ENCODE measurements at regions not wholly inside any gene's neighbourhood (a gene's known extent, or its start where the extent isn't known, plus 50 kb on each side); places are given as distances from the start of the nearest gene placed in this dataset.

GRCh38 chr10:8794860-8795259 lies 740.4 kb downstream of the GATA3 start:
- no peak overlapping the region for H3K27ac ChIP-seq
- WGBS, 2 donors = 95 to 96% methylated on average over 2 of the region's 2 CpGs
- DNase-seq (no peak), ATAC-seq (no peak), FAIRE-seq (no peak)
- peaks cover 3 to 9% (median 7%) of the 10 kb centered on the region in 3 donors for H3K4me1 ChIP-seq
- no peaks in the 10 kb centered on the region for H3K9me3 ChIP-seq
- TF ChIP-seq CTCF (IDR thresholded peaks at IDR 0.05) = no peak
- intact Hi-C loops (cut with DNase I) = no loop called here
- no peaks in the 10 kb centered on the region for H3K27me3 ChIP-seq
- H3K4me3 ChIP-seq = no peak overlapping the region
- H3K36me3 ChIP-seq = no peaks in the 10 kb centered on the region

GRCh38 chr10:8800426-8800825 lies 745.9 kb downstream of the GATA3 start:
- 63 to 68% methylated on average over 4 of the region's 4 CpGs for WGBS, 2 donors
- intact Hi-C loops (cut with DNase I) = no loop called here
- no peak for TF ChIP-seq CTCF (IDR thresholded peaks at IDR 0.05)

GRCh38 chr10:8803992-8804391 lies 749.5 kb downstream of the GATA3 start:
- no peak for DNase-seq
- peaks cover 0 to 6% (median 0%) of the 10 kb centered on the region in 4 donors for H3K27me3 ChIP-seq
- FAIRE-seq = no peak
- intact Hi-C loops (cut with DNase I) = no loop called here
- no peak for TF ChIP-seq CTCF (IDR thresholded peaks at IDR 0.05)
- H3K4me1 ChIP-seq = no peaks in the 10 kb centered on the region
- no peak overlapping the region for H3K4me3 ChIP-seq
- 50 to 51% methylated on average over 3 of the region's 3 CpGs for WGBS, 2 donors
- H3K9me3 ChIP-seq = no peaks in the 10 kb centered on the region
- no peak for ATAC-seq
- no peak overlapping the region for H3K27ac ChIP-seq
- H3K36me3 ChIP-seq = no peaks in the 10 kb centered on the region

More at GRCh38 chr10:8800426-8800825, 745.9 kb downstream of the GATA3 start:
- Histone ChIP-seq H3K36me3 (no peaks in the 10 kb centered on the region), H3K4me1 (no peaks in the 10 kb centered on the region), H3K9me3 (no peaks in the 10 kb centered on the region), H3K4me3 (no peak overlapping the region), H3K27me3 (peaks cover 0 to 6% (median 0%) of the 10 kb centered on the region in 4 donors), H3K27ac (no peak overlapping the region)
- no peak for DNase-seq
- no peak for FAIRE-seq
- ATAC-seq = no peak

- Histone ChIP-seq H3K9me3 (no peaks in the 10 kb centered on the region), H3K27me3 (no peaks in the 10 kb centered on the region), H3K36me3 (no peaks in the 10 kb centered on the region), H3K4me3 (no peak overlapping the region), H3K27ac (no peak overlapping the region), H3K4me1 (no peaks in the 10 kb centered on the region)
- TF ChIP-seq CTCF (IDR thresholded peaks at IDR 0.05) = no peak
- FAIRE-seq (no peak), ATAC-seq (no peak), DNase-seq (no peak)
- intact Hi-C loops (cut with DNase I) = no loop called here
Observed at GRCh38 chr10:8810677-8811076, 756.2 kb downstream of the GATA3 start.

- intact Hi-C loops (cut with DNase I) = no loop called here
- Histone ChIP-seq H3K27ac (no peak overlapping the region), H3K9me3 (no peaks in the 10 kb centered on the region), H3K4me1 (no peaks in the 10 kb centered on the region), H3K36me3 (no peaks in the 10 kb centered on the region), H3K4me3 (no peak overlapping the region), H3K27me3 (no peaks in the 10 kb centered on the region)
- WGBS, 2 donors = 54 to 61% methylated on average over 1 of the region's 1 CpG
- ATAC-seq = no peak
- FAIRE-seq = no peak
- DNase-seq = no peak
- no peak for TF ChIP-seq CTCF (IDR thresholded peaks at IDR 0.05)
Observed at GRCh38 chr10:8811201-8811600, 756.7 kb downstream of the GATA3 start.
